GM12878 (cell line): ENCODE measurements at regions not wholly inside any gene's neighbourhood (a gene's known extent, or its start where the extent isn't known, plus 50 kb on each side); places are given as distances from the start of the nearest gene placed in this dataset.

Experiments
- ATF2 ChIP-seq: IDR thresholded peaks from 2 replicates; pipeline ENCODE4 v1.6.1; 2012; ENCODE audit warnings: low read length, inconsistent platforms
- CBFB ChIP-seq: IDR thresholded peaks from 2 replicates; pipeline ENCODE4 v1.6.1; 2016; ENCODE audit warnings: antibody characterized with exemption, low read depth
- CTCF ChIP-seq, 3 experiments: IDR thresholded peaks in 2 of 3; conservative IDR thresholded peaks in 1 of 3; 2 replicates each; pipeline ENCODE4 v1.5.1; 2011; ENCODE audit warnings: low read depth in 3 of 3, low read length in 3 of 3, mild to moderate bottlenecking in 3 of 3, control low read depth in 2 of 3, moderate library complexity in 2 of 3, inconsistent platforms in 1 of 3, mixed read lengths in 1 of 3; ENCODE audit not compliant: control insufficient read depth in 2 of 3, insufficient read depth in 1 of 3; ENCODE audit errors: extremely low read depth in 1 of 3
- E4F1 ChIP-seq: fragments of 450-650 bp; IDR thresholded peaks from 2 replicates; pipeline ENCODE4 v1.6.1; 2018; ENCODE audit warnings: borderline replicate concordance, mild to moderate bottlenecking; ENCODE audit not compliant: partially characterized antibody
- ETV6 ChIP-seq, 2 experiments: fragments of 450-650 bp in 1 of 2; IDR thresholded peaks in 1 of 2; conservative IDR thresholded peaks in 1 of 2; 2 replicates each; pipeline ENCODE4 v1.6.1; 2014; ENCODE audit warnings: antibody characterized with exemption in 1 of 2, borderline replicate concordance in 1 of 2, low read depth in 1 of 2, mild to moderate bottlenecking in 1 of 2, moderate library complexity in 1 of 2
- EZH2 ChIP-seq: IDR thresholded peaks from 2 replicates; pipeline ENCODE4 v1.6.1; 2012; ENCODE audit warnings: low read depth, mild to moderate bottlenecking, control low read depth, inconsistent platforms, low read length, borderline replicate concordance; ENCODE audit not compliant: control insufficient read depth
- FOS ChIP-seq: IDR thresholded peaks from 3 replicates; pipeline ENCODE4 v1.6.1; 2011; ENCODE audit warnings: borderline replicate concordance; ENCODE audit not compliant: insufficient read length; ENCODE audit errors: extremely low read depth
- GATAD2B ChIP-seq: fragments of 450-650 bp; conservative IDR thresholded peaks from 2 replicates; pipeline ENCODE4 v1.6.1; 2017; ENCODE audit warnings: low read depth, mild to moderate bottlenecking, moderate library complexity
- JUND ChIP-seq: IDR thresholded peaks from 2 replicates; pipeline ENCODE4 v1.6.1; 2012; ENCODE audit warnings: low read depth, mild to moderate bottlenecking, low read length, improper control_type of control experiment, moderate library complexity
- POLR2A ChIP-seq: IDR thresholded peaks from 2 replicates; pipeline ENCODE4 v1.6.1; 2011; ENCODE audit warnings: low read depth, mild to moderate bottlenecking, low read length
- TAF1 ChIP-seq: IDR thresholded peaks from 2 replicates; pipeline ENCODE4 v1.6.1; 2011; ENCODE audit warnings: mild to moderate bottlenecking, low read depth, low read length, borderline replicate concordance
- YBX1 ChIP-seq: fragments of 450-650 bp; IDR thresholded peaks from 2 replicates; pipeline ENCODE4 v1.6.1; 2016; ENCODE audit warnings: antibody characterized with exemption
- ZNF24 ChIP-seq: fragments of 450-650 bp; IDR thresholded peaks from 2 replicates; pipeline ENCODE4 v1.6.1; 2017; ENCODE audit warnings: antibody characterized with exemption, mild to moderate bottlenecking
- ZNF274 ChIP-seq: IDR thresholded peaks from one replicate; pipeline ENCODE4 v1.8.0; 2011; ENCODE audit not compliant: insufficient read length, insufficient read depth

- TF ChIP-seq POLR2A = no peak
- no peak for TF ChIP-seq EZH2
- TF ChIP-seq CTCF (IDR thresholded peaks at IDR 0.05 in 2 of 3, conservative IDR thresholded peaks at IDR 0.05 in 1 of 3; ENCODE audit: control insufficient read depth in 2 of 3, extremely low read depth in 1 of 3, insufficient read depth in 1 of 3, low read depth in 3 of 3, low read length in 3 of 3) = no peak
- TF ChIP-seq ZNF24 = no peak
- TF ChIP-seq TAF1 = no peak
- no peak for TF ChIP-seq ATF2
- TF ChIP-seq FOS = no peak
- TF ChIP-seq JUND = no peak
- no peak for TF ChIP-seq YBX1
- no peak for TF ChIP-seq ZNF274
- no peak for TF ChIP-seq E4F1
- no peak for TF ChIP-seq CBFB
- no peak for TF ChIP-seq ETV6 (conservative IDR thresholded peaks at IDR 0.05 in 1 of 2, IDR thresholded peaks at IDR 0.05 in 1 of 2; ENCODE audit: borderline replicate concordance in 1 of 2, low read depth in 1 of 2)
- TF ChIP-seq GATAD2B = no peak
Measured at GRCh38 chr7:125561006-125561405, 631.4 kb upstream of the POT1 start.
